A673 (cell line): ENCODE measurements at regions not wholly inside any gene's neighbourhood (a gene's known extent, or its start where the extent isn't known, plus 50 kb on each side); places are given as distances from the start of the nearest gene placed in this dataset.

Experiments used
- BruUV-seq: library from RNA; stranded (reverse); fragments of 400-500 nt; replicated peaks from 2 replicates; lab custom pipeline; 2021; lab: Mats Ljungman, UMichigan
- CTCF ChIA-PET: fragments of 300-600 bp; sonication (Branson Sonifier 250); formaldehyde crosslinking; loops from one replicate; lab custom pipeline; 2022; ENCODE audit warnings: antibody characterized with exemption; lab: Charles Lee
- POLR2A ChIA-PET: fragments of 300-600 bp; sonication (Branson Sonifier 250); formaldehyde crosslinking; loops from one replicate; lab custom pipeline; 2022; ENCODE audit warnings: antibody characterized with exemption; ENCODE audit not compliant: low non-redundant PET; lab: Charles Lee
- DNase-seq: peaks from one replicate; pipeline ENCODE4 v3.0.0-alpha.2; 2015; ENCODE audit warnings: low spot score
- H3K27ac ChIP-seq: fragments of 200-600 bp; sonication (generic); 2 replicates; pipeline ENCODE4 v1.5.1; 2016; ENCODE audit warnings: mixed run types, low read depth, mild to moderate bottlenecking, mixed read lengths, antibody characterized with exemption, low read length; ENCODE audit not compliant: poor library complexity, severe bottlenecking
- H3K27me3 ChIP-seq: fragments of 200-600 bp; sonication (generic); replicated peaks from 2 replicates; pipeline ENCODE4 v1.6.1; 2017; ENCODE audit warnings: mixed run types, low read depth, mild to moderate bottlenecking, mixed read lengths, antibody characterized with exemption, low read length; ENCODE audit not compliant: insufficient read depth, poor library complexity
- H3K36me3 ChIP-seq: fragments of 200-600 bp; sonication (generic); 2 replicates; pipeline ENCODE4 v1.6.1; 2016; ENCODE audit warnings: mixed run types, mild to moderate bottlenecking, mixed read lengths, antibody characterized with exemption, low read length; ENCODE audit not compliant: insufficient read depth, poor library complexity, severe bottlenecking
- H3K4me1 ChIP-seq: fragments of 200-600 bp; sonication (generic); 2 replicates; pipeline ENCODE4 v1.6.1; 2017; ENCODE audit warnings: mixed run types, mild to moderate bottlenecking, mixed read lengths, antibody characterized with exemption, low read length; ENCODE audit not compliant: insufficient read depth, poor library complexity, severe bottlenecking
- H3K4me3 ChIP-seq: fragments of 200-600 bp; sonication (generic); 2 replicates; pipeline ENCODE4 v1.5.1; 2016; ENCODE audit warnings: low read depth, mixed run types, mild to moderate bottlenecking, mixed read lengths, low read length; ENCODE audit not compliant: poor library complexity, severe bottlenecking
- H3K9me3 ChIP-seq: fragments of 200-600 bp; sonication (generic); 2 replicates; pipeline ENCODE4 v1.6.1; 2016; ENCODE audit warnings: mixed run types, low read depth, mild to moderate bottlenecking, mixed read lengths, antibody characterized with exemption, low read length; ENCODE audit not compliant: poor library complexity, severe bottlenecking
- CTCF ChIP-seq: fragments of 300-800, 200-600 bp; sonication (generic); conservative IDR thresholded peaks from 2 replicates; pipeline ENCODE4 v1.5.1; 2017; ENCODE audit warnings: low read depth, mild to moderate bottlenecking, antibody characterized with exemption, low read length, moderate library complexity, mixed read lengths
- EZH2 ChIP-seq: fragments of 200-600 bp; sonication (generic); IDR thresholded peaks from 2 replicates; pipeline ENCODE4 v1.6.1; 2017; ENCODE audit warnings: borderline replicate concordance, low read depth, mild to moderate bottlenecking, mixed read lengths, antibody characterized with exemption, low read length; ENCODE audit not compliant: poor library complexity, severe bottlenecking
- intact Hi-C: fragments of 100-400 bp; cut with micrococcal nuclease; formaldehyde crosslinking; loops from one replicate; pipeline ENCODE4 v1.10.0; 2022; ENCODE audit not compliant: unreplicated experiment

GRCh38 chr18:34292594-34292993 is 67.9 kb upstream of the NOL4 start:
- CTCF ChIA-PET, result no interaction called here
- Histone ChIP-seq H3K9me3 (no peaks in the 10 kb centered on the region), H3K4me3 (no peak overlapping the region), H3K27me3 (no peaks in the 10 kb centered on the region), H3K36me3 (no peaks in the 10 kb centered on the region), H3K4me1 (no peaks in the 10 kb centered on the region), H3K27ac (no peak overlapping the region)
- no peak for DNase-seq
- POLR2A ChIA-PET, result no interaction called here
- no TSS peak for BruUV-seq
- TF ChIP-seq EZH2, result no peak
- no peak for TF ChIP-seq CTCF
- intact Hi-C loops, result no loop called here

- no peaks in the 10 kb centered on the region for H3K4me1 ChIP-seq
- no peaks in the 10 kb centered on the region for H3K9me3 ChIP-seq
- H3K36me3 ChIP-seq, result no peaks in the 10 kb centered on the region
- no peak for TF ChIP-seq EZH2
- TF ChIP-seq CTCF, result no peak
- no peaks in the 10 kb centered on the region for H3K27me3 ChIP-seq
- intact Hi-C loops, result no loop called here
- CTCF ChIA-PET, result no interaction called here
- no peak overlapping the region for H3K27ac ChIP-seq
- no peak for DNase-seq
- POLR2A ChIA-PET, result no interaction called here
- no peak overlapping the region for H3K4me3 ChIP-seq
- no TSS peak for BruUV-seq
Measured at GRCh38 chr18:34297287-34297686, 72.6 kb upstream of the NOL4 start.

GRCh38 chr18:34299828-34300227 is 75.1 kb upstream of the NOL4 start:
- TF ChIP-seq CTCF (no peak), EZH2 (no peak)
- Histone ChIP-seq H3K27ac (no peak overlapping the region), H3K4me1 (no peaks in the 10 kb centered on the region), H3K9me3 (no peaks in the 10 kb centered on the region), H3K27me3 (no peaks in the 10 kb centered on the region), H3K36me3 (no peaks in the 10 kb centered on the region), H3K4me3 (no peak overlapping the region)
- DNase-seq, result no peak
- intact Hi-C loops, result no loop called here
- ChIA-PET POLR2A (no interaction called here), CTCF (no interaction called here)
- no TSS peak for BruUV-seq
